ENCODE measurements at regions not wholly inside any gene's neighbourhood (a gene's known extent, or its start where the extent isn't known, plus 50 kb on each side); places are given as distances from the start of the nearest gene placed in this dataset.
A peak's percentile ranks its signal among the peaks of the same experiment; 100 is the strongest.

DNA sequence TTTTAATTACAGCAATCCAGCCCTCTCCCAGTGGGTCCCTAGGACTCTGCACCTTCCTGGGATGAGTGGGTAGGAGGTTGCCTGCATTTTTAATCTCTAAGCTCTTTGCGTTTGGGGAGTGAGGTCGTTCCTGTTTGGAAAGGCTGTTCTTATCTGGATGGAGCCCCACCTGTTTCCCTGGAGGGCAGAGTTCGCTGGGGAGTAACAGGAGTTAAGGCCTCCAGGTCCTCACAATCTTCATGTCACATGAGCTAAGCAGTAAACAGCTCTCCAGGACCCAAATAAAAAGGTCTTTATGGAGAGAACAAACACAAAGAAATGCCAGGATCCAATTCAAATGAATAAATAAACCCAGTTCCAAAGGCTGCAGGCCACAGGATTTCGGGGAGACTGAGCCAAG is 56.0 kb upstream of the RFLNA start:
- H3K9me3 ChIP-seq (ENCODE audit: control insufficient read depth, low read length) = no peaks in the 10 kb centered on the region
- H3K4me1 ChIP-seq (ENCODE audit: control insufficient read depth, insufficient read depth, low read length) = peaks cover 70% of the 10 kb centered on the region
- H3K9ac ChIP-seq (ENCODE audit: low read length) = peak overlapping the region; percentile 52

GRCh38 chr12:124240493-124240892 is 54.4 kb upstream of the RFLNA start:
- Histone ChIP-seq H3K4me3 (ENCODE audit: low read length) (no peak overlapping the region), H3K27me3 (ENCODE audit: control insufficient read depth, insufficient read depth, low read length) (no peaks in the 10 kb centered on the region), H3K4me1 (ENCODE audit: control insufficient read depth, insufficient read depth, low read length) (peaks cover 65% of the 10 kb centered on the region), H3K9ac (ENCODE audit: low read length) (no peak overlapping the region), H3K9me3 (ENCODE audit: control insufficient read depth, low read length) (no peaks in the 10 kb centered on the region), H3K36me3 (ENCODE audit: control insufficient read depth, insufficient read depth, low read length) (no peaks in the 10 kb centered on the region)

More for the DNA sequence above, 56.0 kb upstream of the RFLNA start:
- H3K27me3 ChIP-seq (ENCODE audit: control insufficient read depth, insufficient read depth, low read length) = no peaks in the 10 kb centered on the region
- no peak overlapping the region for H3K4me3 ChIP-seq (ENCODE audit: low read length)
- no peaks in the 10 kb centered on the region for H3K36me3 ChIP-seq (ENCODE audit: control insufficient read depth, insufficient read depth, low read length)

DNA sequence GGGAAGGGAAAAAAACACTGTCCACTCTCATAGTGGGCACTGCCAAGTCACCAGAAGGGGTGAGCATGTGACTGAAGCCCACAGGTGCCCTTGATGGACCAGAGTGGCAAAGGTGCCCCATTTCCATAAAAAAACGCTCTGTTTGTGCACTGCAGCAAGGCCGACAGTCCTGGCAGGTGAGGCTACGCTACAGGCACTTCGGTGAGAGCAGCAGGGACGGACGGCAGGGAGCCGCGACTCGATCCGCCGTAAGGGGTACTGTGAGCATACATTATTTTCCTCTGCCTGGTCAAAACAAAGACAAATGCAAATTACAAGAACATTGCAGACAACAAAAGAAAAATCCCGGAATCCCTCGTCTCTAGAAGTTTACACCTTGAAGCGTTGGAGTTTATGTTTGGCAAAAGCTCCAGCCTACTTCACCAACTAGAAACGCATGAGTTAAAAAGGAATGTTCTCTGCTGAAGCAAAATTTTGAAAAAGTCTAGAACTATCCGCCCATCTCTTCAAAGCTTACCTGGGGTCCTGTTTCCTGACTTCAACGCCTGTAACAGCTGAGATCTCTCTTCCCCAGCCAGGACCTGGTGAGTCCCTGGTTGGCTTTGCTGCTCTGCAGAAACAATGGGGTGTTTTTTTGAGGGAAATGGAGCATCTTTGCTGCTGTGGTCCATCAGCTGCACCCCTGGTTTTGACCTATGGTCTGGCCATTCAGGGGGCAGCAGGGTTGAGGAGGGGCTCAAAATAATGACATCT is 52.9 kb upstream of the RFLNA start:
- Histone ChIP-seq H3K27me3 (ENCODE audit: control insufficient read depth, insufficient read depth, low read length) (no peaks in the 10 kb centered on the region), H3K9me3 (ENCODE audit: control insufficient read depth, low read length) (peaks cover 3% of the 10 kb centered on the region), H3K36me3 (ENCODE audit: control insufficient read depth, insufficient read depth, low read length) (no peaks in the 10 kb centered on the region), H3K9ac (ENCODE audit: low read length) (no peak overlapping the region), H3K4me1 (ENCODE audit: control insufficient read depth, insufficient read depth, low read length) (peaks cover 59% of the 10 kb centered on the region), H3K4me3 (ENCODE audit: low read length) (no peak overlapping the region)

GRCh38 chr12:124242529-124243065 is 52.3 kb upstream of the RFLNA start:
- H3K4me1 ChIP-seq (ENCODE audit: control insufficient read depth, insufficient read depth, low read length) = peaks cover 56% of the 10 kb centered on the region
- H3K36me3 ChIP-seq (ENCODE audit: control insufficient read depth, insufficient read depth, low read length) = no peaks in the 10 kb centered on the region
- H3K9ac ChIP-seq (ENCODE audit: low read length) = no peak overlapping the region
- H3K27me3 ChIP-seq (ENCODE audit: control insufficient read depth, insufficient read depth, low read length) = no peaks in the 10 kb centered on the region
- peaks cover 9% of the 10 kb centered on the region for H3K9me3 ChIP-seq (ENCODE audit: control insufficient read depth, low read length)
- H3K4me3 ChIP-seq (ENCODE audit: low read length) = no peak overlapping the region

- no peak overlapping the region for H3K4me3 ChIP-seq (ENCODE audit: low read length)
- H3K9me3 ChIP-seq (ENCODE audit: control insufficient read depth, low read length) = peaks cover 9% of the 10 kb centered on the region
- no peaks in the 10 kb centered on the region for H3K27me3 ChIP-seq (ENCODE audit: control insufficient read depth, insufficient read depth, low read length)
- H3K36me3 ChIP-seq (ENCODE audit: control insufficient read depth, insufficient read depth, low read length) = no peaks in the 10 kb centered on the region
- peaks cover 42% of the 10 kb centered on the region for H3K4me1 ChIP-seq (ENCODE audit: control insufficient read depth, insufficient read depth, low read length)
- H3K9ac ChIP-seq (ENCODE audit: low read length) = no peak overlapping the region
Measured at GRCh38 chr12:124243936-124244335, 51.0 kb upstream of the RFLNA start.

Measured in mucosa of stomach (tissue), 1 donor.